ENCODE measurements at regions not wholly inside any gene's neighbourhood (a gene's known extent, or its start where the extent isn't known, plus 50 kb on each side); places are given as distances from the start of the nearest gene placed in this dataset.

- H3K4me1 ChIP-seq (ENCODE audit: low read depth): no peaks in the 10 kb centered on the region
- no peak for TF ChIP-seq CTCF (IDR thresholded peaks at IDR 0.05)
- H3K9me3 ChIP-seq: no peaks in the 10 kb centered on the region
- H3K36me3 ChIP-seq (ENCODE audit: low read depth): no peaks in the 10 kb centered on the region
- no peak for ATAC-seq
- intact Hi-C loops (cut with DNase I, micrococcal nuclease): no loop called here
- no peak for DNase-seq
- no peak overlapping the region for H3K4me3 ChIP-seq
Measured at GRCh38 chr9:99303177-99303576, 81.1 kb downstream of the SEC61B start.

GRCh38 chr9:99305124-99305523, 83.0 kb downstream of the SEC61B start:
- ATAC-seq: no peak
- H3K9me3 ChIP-seq: no peaks in the 10 kb centered on the region
- intact Hi-C loops (cut with DNase I, micrococcal nuclease): no loop called here

GRCh38 chr9:99305820-99306811, 84.0 kb downstream of the SEC61B start:
- no peak for ATAC-seq
- no peak for DNase-seq
- no peaks in the 10 kb centered on the region for H3K36me3 ChIP-seq (ENCODE audit: low read depth)
- TF ChIP-seq CTCF (IDR thresholded peaks at IDR 0.05): no peak
- intact Hi-C loops (cut with DNase I, micrococcal nuclease): no loop called here
- no peaks in the 10 kb centered on the region for H3K4me1 ChIP-seq (ENCODE audit: low read depth)
- no peaks in the 10 kb centered on the region for H3K9me3 ChIP-seq
- no peak overlapping the region for H3K4me3 ChIP-seq

More at GRCh38 chr9:99305124-99305523, 83.0 kb downstream of the SEC61B start:
- no peak for TF ChIP-seq CTCF (IDR thresholded peaks at IDR 0.05)
- no peak for DNase-seq
- Histone ChIP-seq H3K4me1 (ENCODE audit: low read depth) (no peaks in the 10 kb centered on the region), H3K4me3 (no peak overlapping the region), H3K36me3 (ENCODE audit: low read depth) (no peaks in the 10 kb centered on the region)

GRCh38 chr9:99307851-99308250, 85.8 kb downstream of the SEC61B start:
- H3K9me3 ChIP-seq: no peaks in the 10 kb centered on the region
- H3K36me3 ChIP-seq (ENCODE audit: low read depth): no peaks in the 10 kb centered on the region
- intact Hi-C loops (cut with DNase I, micrococcal nuclease): no loop called here
- DNase-seq (no peak), ATAC-seq (no peak)
- H3K4me1 ChIP-seq (ENCODE audit: low read depth): no peaks in the 10 kb centered on the region
- TF ChIP-seq CTCF (IDR thresholded peaks at IDR 0.05): no peak
- H3K4me3 ChIP-seq: no peak overlapping the region

- Histone ChIP-seq H3K4me1 (ENCODE audit: low read depth) (no peaks in the 10 kb centered on the region), H3K4me3 (no peak overlapping the region), H3K9me3 (no peaks in the 10 kb centered on the region), H3K36me3 (ENCODE audit: low read depth) (no peaks in the 10 kb centered on the region)
- no peak for TF ChIP-seq CTCF (IDR thresholded peaks at IDR 0.05)
- no peak for DNase-seq
- ATAC-seq: no peak
- intact Hi-C loops (cut with DNase I, micrococcal nuclease): no loop called here
Measured at GRCh38 chr9:99309141-99309939, 87.3 kb downstream of the SEC61B start.
